ENCODE measurements at regions not wholly inside any gene's neighbourhood (a gene's known extent, or its start where the extent isn't known, plus 50 kb on each side); places are given as distances from the start of the nearest gene placed in this dataset.

DNA sequence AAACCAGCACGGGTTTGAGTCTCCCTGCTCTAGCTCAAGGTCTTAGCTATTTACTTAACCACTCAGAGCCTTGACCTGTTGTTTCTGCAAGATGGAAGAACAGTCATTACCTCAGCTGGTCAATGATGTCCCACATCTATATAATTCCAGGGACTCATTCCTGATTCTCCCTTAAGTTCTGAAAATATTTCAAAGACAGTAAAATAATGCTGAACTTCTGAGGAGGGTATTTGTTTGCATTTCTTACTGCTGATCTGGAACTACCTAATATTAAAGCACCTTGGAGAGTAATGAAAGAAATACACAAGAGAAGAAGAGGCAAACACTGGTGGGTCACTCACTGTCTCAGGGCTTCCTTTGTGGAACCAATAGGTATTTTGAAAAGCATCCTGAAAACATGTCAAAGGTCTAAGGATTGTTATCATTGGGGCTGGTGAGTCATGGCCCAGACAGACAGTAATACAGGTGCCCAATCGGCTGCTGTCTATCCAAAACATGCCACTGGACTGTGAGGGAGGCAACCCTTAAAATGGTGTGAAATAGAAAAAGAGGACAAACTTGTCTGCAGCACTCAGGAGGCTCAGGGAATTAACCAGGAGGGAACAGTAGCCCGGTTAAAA, 88.7 kb upstream of the EGLN3 start:
- Histone ChIP-seq H3K27ac (ENCODE audit: low read depth, low read length) (no peak overlapping the region), H3K79me2 (ENCODE audit: control insufficient read depth, low read length) (no peaks in the 10 kb centered on the region), H3F3A (ENCODE audit: control insufficient read depth, insufficient read depth) (no peaks in the 10 kb centered on the region), H3K9me3 (ENCODE audit: control insufficient read depth, insufficient read depth, low read length) (no peaks in the 10 kb centered on the region; the same call in 1 of the 2 replicates), H3K4me3 (ENCODE audit: low read length) (no peak overlapping the region), H4K20me1 (ENCODE audit: control insufficient read depth, insufficient read depth, low read depth, low read length) (no peaks in the 10 kb centered on the region), H3K4me1 (ENCODE audit: control insufficient read depth, low read length) (no peaks in the 10 kb centered on the region), H3K9me2 (replicated peaks; ENCODE audit: control insufficient read depth, low read length) (no peaks in the 10 kb centered on the region; the same call in 1 of the 2 replicates), H3K4me2 (ENCODE audit: low read length) (no peak overlapping the region), H3K27me3 (ENCODE audit: control insufficient read depth, low read length) (no peaks in the 10 kb centered on the region), H3K36me3 (ENCODE audit: control insufficient read depth, low read length) (no peaks in the 10 kb centered on the region)
- no peak for TF ChIP-seq EZH2phosphoT487 (IDR thresholded peaks at IDR 0.05; ENCODE audit: borderline replicate concordance, low read length)
- TF ChIP-seq, protein P1, sequence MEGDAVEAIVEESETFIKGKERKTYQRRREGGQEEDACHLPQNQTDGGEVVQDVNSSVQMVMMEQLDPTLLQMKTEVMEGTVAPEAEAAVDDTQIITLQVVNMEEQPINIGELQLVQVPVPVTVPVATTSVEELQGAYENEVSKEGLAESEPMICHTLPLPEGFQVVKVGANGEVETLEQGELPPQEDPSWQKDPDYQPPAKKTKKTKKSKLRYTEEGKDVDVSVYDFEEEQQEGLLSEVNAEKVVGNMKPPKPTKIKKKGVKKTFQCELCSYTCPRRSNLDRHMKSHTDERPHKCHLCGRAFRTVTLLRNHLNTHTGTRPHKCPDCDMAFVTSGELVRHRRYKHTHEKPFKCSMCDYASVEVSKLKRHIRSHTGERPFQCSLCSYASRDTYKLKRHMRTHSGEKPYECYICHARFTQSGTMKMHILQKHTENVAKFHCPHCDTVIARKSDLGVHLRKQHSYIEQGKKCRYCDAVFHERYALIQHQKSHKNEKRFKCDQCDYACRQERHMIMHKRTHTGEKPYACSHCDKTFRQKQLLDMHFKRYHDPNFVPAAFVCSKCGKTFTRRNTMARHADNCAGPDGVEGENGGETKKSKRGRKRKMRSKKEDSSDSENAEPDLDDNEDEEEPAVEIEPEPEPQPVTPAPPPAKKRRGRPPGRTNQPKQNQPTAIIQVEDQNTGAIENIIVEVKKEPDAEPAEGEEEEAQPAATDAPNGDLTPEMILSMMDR (IDR thresholded peaks at IDR 0.05; ENCODE audit: low read depth, low read length, poor library complexity, severe bottlenecking): no peak

DNA sequence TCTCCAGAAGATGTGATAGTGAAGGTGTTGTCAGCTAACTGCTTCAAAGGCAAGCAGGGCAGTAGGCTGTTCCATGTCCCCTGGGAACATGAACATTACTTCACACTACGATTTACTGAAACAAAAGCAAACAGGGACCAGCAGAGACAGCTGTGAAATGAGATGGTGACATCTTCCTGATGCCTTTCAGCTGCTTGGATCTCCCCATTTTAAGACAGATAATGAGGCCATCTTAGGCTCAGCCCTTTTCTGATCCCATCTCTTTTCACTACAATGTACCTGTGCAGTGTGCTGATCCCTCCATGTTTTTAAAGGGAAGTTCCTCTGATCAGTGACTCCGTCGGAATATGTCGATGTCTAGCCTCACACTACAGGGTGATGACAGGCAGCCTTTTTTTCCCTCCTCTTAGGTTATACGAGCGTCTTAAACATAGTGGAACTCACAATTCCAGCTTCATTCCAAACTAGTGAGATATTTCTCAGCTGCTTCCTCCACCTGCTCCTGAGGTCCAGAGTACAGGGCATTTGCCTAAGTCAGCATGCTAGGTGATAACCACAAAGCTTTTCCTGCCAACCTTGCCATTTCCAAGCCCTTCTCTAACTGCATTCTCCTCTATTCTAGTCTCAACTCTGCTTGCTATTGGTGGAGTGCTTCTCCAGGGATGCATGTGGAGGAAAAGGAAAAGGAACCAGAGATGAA, 87.6 kb upstream of the EGLN3 start:
- Histone ChIP-seq H3K79me2 (ENCODE audit: control insufficient read depth, low read length) (no peaks in the 10 kb centered on the region), H3K27me3 (ENCODE audit: control insufficient read depth, low read length) (no peaks in the 10 kb centered on the region), H3K9me2 (replicated peaks; ENCODE audit: control insufficient read depth, low read length) (no peaks in the 10 kb centered on the region; the same call in 1 of the 2 replicates), H3F3A (ENCODE audit: control insufficient read depth, insufficient read depth) (no peaks in the 10 kb centered on the region), H3K36me3 (ENCODE audit: control insufficient read depth, low read length) (no peaks in the 10 kb centered on the region), H3K4me1 (ENCODE audit: control insufficient read depth, low read length) (no peaks in the 10 kb centered on the region), H4K20me1 (ENCODE audit: control insufficient read depth, insufficient read depth, low read depth, low read length) (no peaks in the 10 kb centered on the region), H3K27ac (ENCODE audit: low read depth, low read length) (no peak overlapping the region), H3K9me3 (ENCODE audit: control insufficient read depth, insufficient read depth, low read length) (no peaks in the 10 kb centered on the region; the same call in 1 of the 2 replicates), H3K4me2 (ENCODE audit: low read length) (no peak overlapping the region), H3K4me3 (ENCODE audit: low read length) (no peak overlapping the region)
- TF ChIP-seq, protein P1 (IDR thresholded peaks at IDR 0.05; ENCODE audit: low read depth, low read length, poor library complexity, severe bottlenecking): no peak
- no peak for TF ChIP-seq EZH2phosphoT487 (IDR thresholded peaks at IDR 0.05; ENCODE audit: borderline replicate concordance, low read length)

DNA sequence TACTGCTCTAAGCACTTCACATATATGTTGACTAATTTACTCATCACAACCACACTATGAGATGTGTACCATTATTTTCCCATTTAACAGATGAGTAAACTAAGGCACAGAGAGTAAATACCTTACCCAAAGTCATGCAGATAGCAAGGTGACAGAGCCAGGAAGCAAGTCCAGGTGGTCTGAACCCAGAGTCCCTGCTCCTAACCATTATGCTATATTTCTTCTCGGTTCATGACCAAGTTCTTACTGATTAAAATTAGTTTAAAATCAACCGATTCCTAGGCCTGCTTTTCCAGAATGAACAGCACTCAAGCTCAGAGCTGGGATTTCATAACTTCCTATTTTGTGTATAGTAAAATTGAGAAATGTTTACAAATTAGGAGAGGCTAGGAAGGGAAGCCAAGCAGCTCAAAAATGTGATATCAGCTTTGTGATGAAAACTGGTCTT, 85.5 kb upstream of the EGLN3 start:
- Histone ChIP-seq H3F3A (ENCODE audit: control insufficient read depth, insufficient read depth) (no peaks in the 10 kb centered on the region), H3K4me3 (ENCODE audit: low read length) (no peak overlapping the region), H3K27me3 (ENCODE audit: control insufficient read depth, low read length) (no peaks in the 10 kb centered on the region), H3K9me2 (replicated peaks; ENCODE audit: control insufficient read depth, low read length) (no peaks in the 10 kb centered on the region), H4K20me1 (ENCODE audit: control insufficient read depth, insufficient read depth, low read depth, low read length) (no peaks in the 10 kb centered on the region), H3K79me2 (ENCODE audit: control insufficient read depth, low read length) (no peaks in the 10 kb centered on the region), H3K4me2 (ENCODE audit: low read length) (no peak overlapping the region), H3K4me1 (ENCODE audit: control insufficient read depth, low read length) (no peaks in the 10 kb centered on the region), H3K9me3 (ENCODE audit: control insufficient read depth, insufficient read depth, low read length) (no peaks in the 10 kb centered on the region), H3K27ac (ENCODE audit: low read depth, low read length) (no peak overlapping the region), H3K36me3 (ENCODE audit: control insufficient read depth, low read length) (no peaks in the 10 kb centered on the region)
- TF ChIP-seq, protein P1 (IDR thresholded peaks at IDR 0.05; ENCODE audit: low read depth, low read length, poor library complexity, severe bottlenecking): no peak
- TF ChIP-seq EZH2phosphoT487 (IDR thresholded peaks at IDR 0.05; ENCODE audit: borderline replicate concordance, low read length): no peak
